Right lobe of liver (tissue), 4 donors: ENCODE measurements at regions not wholly inside any gene's neighbourhood (a gene's known extent, or its start where the extent isn't known, plus 50 kb on each side); places are given as distances from the start of the nearest gene placed in this dataset.

ENCODE experiments used
- POLR2A ChIP-seq: fragments of 450-650 bp; IDR thresholded peaks from one replicate; pipeline ENCODE4 v1.6.1; 2017; ENCODE audit warnings: antibody characterized with exemption, mild to moderate bottlenecking
- TF ChIP-seq, protein P1 (sequence below), 4 donors: fragments of 200-600 bp in 3 of 4; fragments of 450-650 bp in 1 of 4; IDR thresholded peaks; one replicate each; pipeline versions ENCODE4 v1.5.1 to v1.8.0; 2016 to 2022; ENCODE audit warnings: antibody characterized with exemption in 4 of 4, mild to moderate bottlenecking in 2 of 4
- donor health status: DM: no; HTN: no; CAD: no.
- donor health status: DM: no; HTN: no; CAD: no.
- donor health status: DM: no; HTN: yes; CAD: no.

DNA sequence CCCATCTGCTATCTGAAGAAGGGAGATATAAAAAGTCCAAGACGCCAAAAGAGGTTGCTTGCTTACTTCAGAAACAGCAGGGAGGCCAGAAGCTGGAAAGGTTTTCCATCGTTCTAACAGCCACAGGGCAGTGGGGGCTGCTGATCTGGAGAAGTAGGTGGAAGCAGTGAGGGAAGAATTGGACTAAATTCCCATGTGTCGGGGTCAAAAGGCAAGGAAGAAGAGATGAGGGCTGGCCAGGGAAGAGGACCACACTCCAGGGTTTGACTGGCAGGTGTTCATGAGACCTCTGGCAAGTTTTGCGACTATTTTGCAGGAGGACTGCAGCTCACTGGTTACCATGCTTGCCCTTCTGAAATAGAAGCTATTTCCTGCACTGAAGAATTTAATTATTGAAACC is 91.0 kb downstream of the SCG2 start:
- TF ChIP-seq, protein P1, sequence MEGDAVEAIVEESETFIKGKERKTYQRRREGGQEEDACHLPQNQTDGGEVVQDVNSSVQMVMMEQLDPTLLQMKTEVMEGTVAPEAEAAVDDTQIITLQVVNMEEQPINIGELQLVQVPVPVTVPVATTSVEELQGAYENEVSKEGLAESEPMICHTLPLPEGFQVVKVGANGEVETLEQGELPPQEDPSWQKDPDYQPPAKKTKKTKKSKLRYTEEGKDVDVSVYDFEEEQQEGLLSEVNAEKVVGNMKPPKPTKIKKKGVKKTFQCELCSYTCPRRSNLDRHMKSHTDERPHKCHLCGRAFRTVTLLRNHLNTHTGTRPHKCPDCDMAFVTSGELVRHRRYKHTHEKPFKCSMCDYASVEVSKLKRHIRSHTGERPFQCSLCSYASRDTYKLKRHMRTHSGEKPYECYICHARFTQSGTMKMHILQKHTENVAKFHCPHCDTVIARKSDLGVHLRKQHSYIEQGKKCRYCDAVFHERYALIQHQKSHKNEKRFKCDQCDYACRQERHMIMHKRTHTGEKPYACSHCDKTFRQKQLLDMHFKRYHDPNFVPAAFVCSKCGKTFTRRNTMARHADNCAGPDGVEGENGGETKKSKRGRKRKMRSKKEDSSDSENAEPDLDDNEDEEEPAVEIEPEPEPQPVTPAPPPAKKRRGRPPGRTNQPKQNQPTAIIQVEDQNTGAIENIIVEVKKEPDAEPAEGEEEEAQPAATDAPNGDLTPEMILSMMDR (IDR thresholded peaks at IDR 0.05), result no peak
- no peak for TF ChIP-seq POLR2A
